Parathyroid adenoma (tissue), 2 donors: ENCODE measurements at regions not wholly inside any gene's neighbourhood (a gene's known extent, or its start where the extent isn't known, plus 50 kb on each side); places are given as distances from the start of the nearest gene placed in this dataset.

ENCODE experiments used
- H2AFZ ChIP-seq: fragments of 300-600 bp; sonication (generic); one replicate; pipeline ENCODE4 v1.7.0; 2017; ENCODE audit warnings: antibody characterized with exemption, mild to moderate bottlenecking
- H3K27ac ChIP-seq: fragments of 300-600 bp; sonication (generic); one replicate; pipeline ENCODE4 v1.7.0; 2017
- H3K27me3 ChIP-seq: fragments of 300-600 bp; sonication (generic); one replicate; pipeline ENCODE4 v1.7.0; 2017; ENCODE audit warnings: low read length; ENCODE audit not compliant: control insufficient read depth, insufficient read depth
- H3K36me3 ChIP-seq: fragments of 300-600 bp; sonication (generic); one replicate; pipeline ENCODE4 v1.7.0; 2017; ENCODE audit warnings: low read length; ENCODE audit not compliant: control insufficient read depth, insufficient read depth
- H3K4me1 ChIP-seq: fragments of 300-600 bp; sonication (generic); one replicate; pipeline ENCODE4 v1.7.0; 2017; ENCODE audit warnings: control low read depth
- H3K4me2 ChIP-seq: fragments of 300-600 bp; sonication (generic); one replicate; pipeline ENCODE4 v1.7.0; 2017; ENCODE audit warnings: low read length
- H3K4me3 ChIP-seq: fragments of 300-600 bp; sonication (generic); one replicate; pipeline ENCODE4 v1.7.0; 2017; ENCODE audit warnings: low read depth, low read length
- H3K79me2 ChIP-seq: fragments of 300-600 bp; sonication (generic); one replicate; pipeline ENCODE4 v1.7.0; 2017; ENCODE audit warnings: control low read depth
- H3K9ac ChIP-seq: fragments of 300-600 bp; sonication (generic); one replicate; pipeline ENCODE4 v1.7.0; 2017; ENCODE audit warnings: mild to moderate bottlenecking
- H3K9me3 ChIP-seq: fragments of 300-600 bp; sonication (generic); one replicate; pipeline ENCODE4 v1.7.0; 2017; ENCODE audit warnings: low read length; ENCODE audit not compliant: control insufficient read depth
- TF ChIP-seq, protein P1 (sequence below): fragments of 300-600 bp; sonication (generic); IDR thresholded peaks from one replicate; pipeline ENCODE4 v1.7.0; 2017; ENCODE audit warnings: antibody characterized with exemption, mild to moderate bottlenecking
- donor health status: primary hyperparathyroidism.

GRCh38 chr14:85822236-85822635, 292.3 kb downstream of the FLRT2 start:
- Histone ChIP-seq H3K27ac (no peak overlapping the region), H3K36me3 (no peaks in the 10 kb centered on the region), H3K79me2 (no peaks in the 10 kb centered on the region), H3K4me3 (no peak overlapping the region), H3K4me1 (no peaks in the 10 kb centered on the region), H3K9me3 (no peaks in the 10 kb centered on the region), H3K27me3 (no peaks in the 10 kb centered on the region), H3K9ac (no peak overlapping the region), H3K4me2 (no peak overlapping the region), H2AFZ (no peak overlapping the region)
- TF ChIP-seq, protein P1, sequence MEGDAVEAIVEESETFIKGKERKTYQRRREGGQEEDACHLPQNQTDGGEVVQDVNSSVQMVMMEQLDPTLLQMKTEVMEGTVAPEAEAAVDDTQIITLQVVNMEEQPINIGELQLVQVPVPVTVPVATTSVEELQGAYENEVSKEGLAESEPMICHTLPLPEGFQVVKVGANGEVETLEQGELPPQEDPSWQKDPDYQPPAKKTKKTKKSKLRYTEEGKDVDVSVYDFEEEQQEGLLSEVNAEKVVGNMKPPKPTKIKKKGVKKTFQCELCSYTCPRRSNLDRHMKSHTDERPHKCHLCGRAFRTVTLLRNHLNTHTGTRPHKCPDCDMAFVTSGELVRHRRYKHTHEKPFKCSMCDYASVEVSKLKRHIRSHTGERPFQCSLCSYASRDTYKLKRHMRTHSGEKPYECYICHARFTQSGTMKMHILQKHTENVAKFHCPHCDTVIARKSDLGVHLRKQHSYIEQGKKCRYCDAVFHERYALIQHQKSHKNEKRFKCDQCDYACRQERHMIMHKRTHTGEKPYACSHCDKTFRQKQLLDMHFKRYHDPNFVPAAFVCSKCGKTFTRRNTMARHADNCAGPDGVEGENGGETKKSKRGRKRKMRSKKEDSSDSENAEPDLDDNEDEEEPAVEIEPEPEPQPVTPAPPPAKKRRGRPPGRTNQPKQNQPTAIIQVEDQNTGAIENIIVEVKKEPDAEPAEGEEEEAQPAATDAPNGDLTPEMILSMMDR = no peak

GRCh38 chr14:85817430-85817829, 287.5 kb downstream of the FLRT2 start:
- Histone ChIP-seq H3K27me3 (no peaks in the 10 kb centered on the region), H3K36me3 (no peaks in the 10 kb centered on the region), H3K4me2 (no peak overlapping the region), H3K9ac (no peak overlapping the region), H3K27ac (no peak overlapping the region), H3K9me3 (no peaks in the 10 kb centered on the region), H2AFZ (no peak overlapping the region), H3K79me2 (no peaks in the 10 kb centered on the region), H3K4me3 (no peak overlapping the region), H3K4me1 (no peaks in the 10 kb centered on the region)
- TF ChIP-seq, protein P1 = no peak

DNA sequence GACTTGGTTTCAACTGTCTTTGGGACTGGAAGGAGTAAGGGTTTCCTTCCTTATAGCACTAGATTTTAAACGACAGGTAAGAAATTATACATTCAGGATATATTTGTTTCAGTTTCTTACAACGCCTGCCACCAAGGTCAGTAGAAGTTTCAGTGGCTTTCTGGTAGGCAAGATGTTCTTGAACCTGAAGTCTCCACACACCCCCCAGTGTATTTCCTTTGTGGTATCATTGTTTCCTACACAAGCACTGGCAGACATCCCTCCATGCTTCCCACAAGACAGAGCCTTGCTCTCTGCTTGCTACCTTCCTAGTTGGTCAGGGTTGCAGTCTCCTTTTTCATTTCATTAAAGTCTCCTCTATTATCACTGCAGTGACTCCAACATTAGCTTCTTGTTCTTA, 283.1 kb downstream of the FLRT2 start:
- TF ChIP-seq, protein P1 = no peak
- Histone ChIP-seq H3K27me3 (no peaks in the 10 kb centered on the region), H3K36me3 (no peaks in the 10 kb centered on the region)

DNA sequence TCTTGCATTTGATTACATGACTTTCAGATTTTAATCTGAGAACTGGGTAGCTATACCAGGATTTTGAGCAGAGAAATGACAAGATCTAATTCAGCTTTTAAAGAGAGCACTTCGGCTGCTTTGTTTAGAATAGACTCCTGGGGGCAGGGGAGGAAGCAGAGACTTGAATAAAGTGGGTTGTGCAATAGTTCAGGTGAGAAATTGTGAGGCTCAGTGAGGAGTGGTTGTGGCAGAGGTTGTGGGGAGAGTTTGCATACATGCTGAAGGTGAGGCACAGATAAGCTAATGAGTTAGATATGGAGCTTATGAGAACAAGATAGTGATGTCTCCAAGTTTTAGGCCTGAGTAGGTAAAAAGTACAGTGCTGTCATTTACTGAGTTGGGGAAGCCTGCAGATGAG, 281.4 kb downstream of the FLRT2 start:
- H3K79me2 ChIP-seq = no peaks in the 10 kb centered on the region
- TF ChIP-seq, protein P1 = no peak

More for the DNA sequence above, 283.1 kb downstream of the FLRT2 start:
- Histone ChIP-seq H3K9me3 (no peaks in the 10 kb centered on the region), H3K4me2 (no peak overlapping the region), H3K27ac (no peak overlapping the region), H3K4me3 (no peak overlapping the region), H3K9ac (no peak overlapping the region), H3K79me2 (no peaks in the 10 kb centered on the region), H2AFZ (no peak overlapping the region), H3K4me1 (no peaks in the 10 kb centered on the region)

DNA sequence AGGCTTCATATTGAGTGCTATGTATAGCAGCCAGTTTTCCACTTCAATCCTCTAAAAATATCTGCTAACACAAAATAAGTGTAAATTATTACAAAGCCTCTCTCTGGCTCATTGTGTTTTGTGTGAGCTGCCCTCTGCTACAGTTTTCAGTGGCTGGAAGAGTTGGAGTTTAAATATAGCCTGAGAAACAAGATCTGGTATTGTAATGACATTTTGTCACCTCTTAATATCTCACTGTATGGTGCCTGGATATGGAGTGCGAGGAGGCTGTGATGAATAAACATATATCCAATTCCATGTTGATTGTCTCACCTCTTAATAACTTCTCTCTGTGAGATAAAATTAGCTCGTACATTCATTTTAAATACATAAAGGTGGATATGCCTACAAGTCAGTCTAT, 269.7 kb downstream of the FLRT2 start:
- Histone ChIP-seq H3K36me3 (no peaks in the 10 kb centered on the region), H3K4me2 (no peak overlapping the region), H3K9ac (no peak overlapping the region), H3K4me3 (no peak overlapping the region), H2AFZ (no peak overlapping the region), H3K27ac (no peak overlapping the region), H3K9me3 (no peaks in the 10 kb centered on the region), H3K27me3 (no peaks in the 10 kb centered on the region), H3K79me2 (no peaks in the 10 kb centered on the region), H3K4me1 (no peaks in the 10 kb centered on the region)
- TF ChIP-seq, protein P1 = no peak

More for the DNA sequence above, 281.4 kb downstream of the FLRT2 start:
- Histone ChIP-seq H2AFZ (no peak overlapping the region), H3K9me3 (no peaks in the 10 kb centered on the region), H3K4me1 (no peaks in the 10 kb centered on the region), H3K4me3 (no peak overlapping the region), H3K9ac (no peak overlapping the region), H3K27ac (no peak overlapping the region), H3K27me3 (no peaks in the 10 kb centered on the region), H3K4me2 (no peak overlapping the region), H3K36me3 (no peaks in the 10 kb centered on the region)
